CD4-positive, alpha-beta T cell (primary cell): ENCODE measurements at regions not wholly inside any gene's neighbourhood (a gene's known extent, or its start where the extent isn't known, plus 50 kb on each side); places are given as distances from the start of the nearest gene placed in this dataset.

Experiments used
- ATAC-seq: fragments of 200-7000 bp; cut with Tn5 transposase; one replicate; pipeline ENCODE4 v1.10.0; 2022; ENCODE audit warnings: mild to moderate bottlenecking; ENCODE audit not compliant: poor library complexity
- CTCF ChIA-PET: fragments of 350-600 bp; sonication (Branson Sonifier 250); formaldehyde crosslinking; loops from one replicate; lab custom pipeline; 2021; ENCODE audit warnings: antibody characterized with exemption, inconsistent platforms; lab: Charles Lee
- POLR2A ChIA-PET: fragments of 350-600 bp; sonication (Branson Sonifier 250); formaldehyde crosslinking; loops from one replicate; lab custom pipeline; 2021; ENCODE audit warnings: antibody characterized with exemption, inconsistent platforms; lab: Charles Lee
- DNase-seq, 14 experiments: peaks; one replicate each; pipeline ENCODE4 v3.0.0-alpha.2; 2013 to 2020; ENCODE audit warnings: mixed read lengths in 2 of 14
- H3K27ac ChIP-seq, 2 donors: one replicate each; pipeline versions ENCODE4 v1.5.1 to v1.7.0; 2013; ENCODE audit warnings: low read length in 2 of 2, low read depth in 1 of 2, mild to moderate bottlenecking in 1 of 2
- H3K27me3 ChIP-seq, 2 experiments: 1 replicate in 1 of 2; 2 replicates in 1 of 2; pipeline versions ENCODE4 v1.6.1 to v1.7.0; 2013; ENCODE audit warnings: low read length in 2 of 2, control low read depth in 1 of 2, mild to moderate bottlenecking in 1 of 2, moderate library complexity in 1 of 2; ENCODE audit not compliant: insufficient read depth in 2 of 2, control insufficient read depth in 1 of 2
- H3K36me3 ChIP-seq: one replicate; pipeline ENCODE4 v1.6.1; 2013; ENCODE audit warnings: low read length, control low read depth; ENCODE audit not compliant: insufficient read depth
- H3K4me1 ChIP-seq: one replicate; pipeline ENCODE4 v1.6.1; 2013; ENCODE audit warnings: low read length, control low read depth; ENCODE audit not compliant: insufficient read depth
- H3K4me3 ChIP-seq: one replicate; pipeline ENCODE4 v1.5.1; 2013; ENCODE audit warnings: mild to moderate bottlenecking, low read length, moderate library complexity
- H3K9me3 ChIP-seq, 2 experiments: 1 replicate in 1 of 2; 2 replicates in 1 of 2; pipeline versions ENCODE4 v1.6.1 to v1.7.0; 2013; ENCODE audit warnings: low read length in 2 of 2, mild to moderate bottlenecking in 2 of 2, control low read depth in 1 of 2, moderate library complexity in 1 of 2; ENCODE audit not compliant: control insufficient read depth in 1 of 2, insufficient read depth in 1 of 2
- H3K27ac Mint-ChIP-seq: one replicate; pipeline ENCODE4 v1.8.0; 2020; ENCODE audit warnings: mixed read lengths
- H3K27me3 Mint-ChIP-seq: one replicate; pipeline ENCODE4 v1.8.0; 2021; ENCODE audit warnings: mixed read lengths
- H3K36me3 Mint-ChIP-seq: one replicate; pipeline ENCODE4 v1.8.0; 2021; ENCODE audit warnings: low read depth, mixed read lengths
- H3K4me1 Mint-ChIP-seq: one replicate; pipeline ENCODE4 v1.8.0; 2021; ENCODE audit warnings: low read depth, mixed read lengths
- H3K4me3 Mint-ChIP-seq: one replicate; pipeline ENCODE4 v1.8.0; 2020; ENCODE audit warnings: mild to moderate bottlenecking, mixed read lengths
- H3K9me3 Mint-ChIP-seq: one replicate; pipeline ENCODE4 v1.8.0; 2020; ENCODE audit warnings: mixed read lengths
- CTCF ChIP-seq: fragments of 200-600 bp; IDR thresholded peaks from one replicate; pipeline ENCODE4 v1.8.0; 2022; ENCODE audit warnings: antibody characterized with exemption, mild to moderate bottlenecking
- intact Hi-C, 2 experiments: fragments of 100-400 bp; cut with DNase I in 1 of 2; cut with micrococcal nuclease in 1 of 2; formaldehyde crosslinking; loops; one replicate each; pipeline versions ENCODE4 v1.15.1 to v1.9.0; 2023 to 2025; cut with DNase I, micrococcal nuclease

GRCh38 chr14:97854918-97855317 lies 1057.7 kb downstream of the VRK1 start:
- DNase-seq (no peak), ATAC-seq (no peak)
- H3K27ac Mint-ChIP-seq = no peak overlapping the region
- H3K4me1 Mint-ChIP-seq = peaks cover 6% of the 10 kb centered on the region
- H3K4me3 Mint-ChIP-seq = no peak overlapping the region
- no peaks in the 10 kb centered on the region for H3K4me1 ChIP-seq
- intact Hi-C loops = no loop called here
- H3K9me3 Mint-ChIP-seq = peaks cover under 1% of the 10 kb centered on the region
- CTCF ChIA-PET = no interaction called here
- POLR2A ChIA-PET = no interaction called here
- H3K4me3 ChIP-seq = no peak overlapping the region
- H3K27me3 Mint-ChIP-seq = no peaks in the 10 kb centered on the region
- no peaks in the 10 kb centered on the region for H3K9me3 ChIP-seq
- no peaks in the 10 kb centered on the region for H3K27me3 ChIP-seq
- no peaks in the 10 kb centered on the region for H3K36me3 Mint-ChIP-seq
- no peak overlapping the region for H3K27ac ChIP-seq
- TF ChIP-seq CTCF = no peak
- no peaks in the 10 kb centered on the region for H3K36me3 ChIP-seq

- no peak overlapping the region for H3K27ac Mint-ChIP-seq
- no peak overlapping the region for H3K27ac ChIP-seq
- TF ChIP-seq CTCF = no peak
- no peak for ATAC-seq
- no peaks in the 10 kb centered on the region for H3K27me3 ChIP-seq
- peaks cover 4% of the 10 kb centered on the region for H3K4me1 Mint-ChIP-seq
- no peaks in the 10 kb centered on the region for H3K9me3 Mint-ChIP-seq
- CTCF ChIA-PET = no interaction called here
- H3K36me3 Mint-ChIP-seq = no peaks in the 10 kb centered on the region
- POLR2A ChIA-PET = interaction anchor here (0.6 kb wide), 1 partner anchor 1441 kb away, joined by 3 read pairs; no protein-coding TSS in a partner anchor
- no peak for DNase-seq
- H3K4me1 ChIP-seq = no peaks in the 10 kb centered on the region
- no peak overlapping the region for H3K4me3 ChIP-seq
- no peak overlapping the region for H3K4me3 Mint-ChIP-seq
- no peaks in the 10 kb centered on the region for H3K27me3 Mint-ChIP-seq
- intact Hi-C loops = no loop called here
- no peaks in the 10 kb centered on the region for H3K36me3 ChIP-seq
- H3K9me3 ChIP-seq = peaks cover 0 to 9% of the 10 kb centered on the region in 2 experiments
Measured at GRCh38 chr14:97866195-97866594, 1069.0 kb downstream of the VRK1 start.

- H3K4me3 ChIP-seq = no peak overlapping the region
- no peak for TF ChIP-seq CTCF
- peaks cover 0 to 9% of the 10 kb centered on the region in 2 experiments for H3K9me3 ChIP-seq
- Mint-ChIP-seq H3K27me3 (no peaks in the 10 kb centered on the region), H3K4me3 (no peak overlapping the region), H3K36me3 (no peaks in the 10 kb centered on the region), H3K4me1 (peaks cover 4% of the 10 kb centered on the region), H3K27ac (no peak overlapping the region), H3K9me3 (no peaks in the 10 kb centered on the region)
- POLR2A ChIA-PET = interaction anchor here (0.6 kb wide), 1 partner anchor 1441 kb away, joined by 3 read pairs; no protein-coding TSS in a partner anchor
- ATAC-seq = no peak
- H3K27ac ChIP-seq = no peak overlapping the region
- H3K4me1 ChIP-seq = no peaks in the 10 kb centered on the region
- no peak for DNase-seq
- CTCF ChIA-PET = no interaction called here
- H3K27me3 ChIP-seq = no peaks in the 10 kb centered on the region
- no peaks in the 10 kb centered on the region for H3K36me3 ChIP-seq
- intact Hi-C loops = no loop called here
Measured at GRCh38 chr14:97866664-97867063, 1069.5 kb downstream of the VRK1 start.
